DOHH2 (cell line): ENCODE measurements at regions not wholly inside any gene's neighbourhood (a gene's known extent, or its start where the extent isn't known, plus 50 kb on each side); places are given as distances from the start of the nearest gene placed in this dataset.

ENCODE experiments used
- CTCF ChIP-seq: fragments of 200-600 bp; sonication (generic); IDR thresholded peaks from one replicate; pipeline ENCODE4 v1.5.1; 2014; ENCODE audit warnings: antibody characterized with exemption, mild to moderate bottlenecking, low read depth, low read length; ENCODE audit not compliant: poor library complexity, severe bottlenecking
- EZH2phosphoT487 ChIP-seq: fragments of 200-600 bp; sonication (generic); IDR thresholded peaks from 2 replicates; pipeline ENCODE4 v1.6.1; 2017; ENCODE audit warnings: borderline replicate concordance, mild to moderate bottlenecking, antibody characterized with exemption, low read length, moderate library complexity, mixed read lengths

DNA sequence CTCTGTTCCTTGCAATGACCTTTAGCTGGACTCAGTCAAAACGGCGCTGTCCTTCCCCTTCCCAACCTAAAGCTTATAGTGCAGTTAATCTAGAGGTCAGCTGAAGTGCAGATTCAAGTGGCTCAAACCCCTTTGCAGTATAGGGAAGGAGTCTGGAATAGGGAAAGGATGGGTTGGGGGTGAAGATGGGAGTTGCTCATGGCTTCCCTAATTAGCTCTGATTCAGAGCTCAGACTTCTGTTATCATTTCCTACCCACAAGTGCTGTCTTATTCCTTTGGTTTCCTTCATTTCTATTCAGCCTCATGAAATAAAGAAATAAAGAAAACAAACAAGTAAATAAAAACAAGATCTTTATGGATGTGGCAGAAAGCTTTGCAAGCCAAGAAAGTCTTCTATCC, 264.0 kb upstream of the HMGA2 start:
- TF ChIP-seq CTCF (no peak), EZH2phosphoT487 (no peak)
